Activated effector memory CD4-positive, alpha-beta T cell treated with Interleukin-2 at 50 U/mL for 16 hours (primary cell): ENCODE measurements at regions not wholly inside any gene's neighbourhood (a gene's known extent, or its start where the extent isn't known, plus 50 kb on each side); places are given as distances from the start of the nearest gene placed in this dataset.

ENCODE experiments used
- DNase-seq: peaks from one replicate; pipeline ENCODE4 v3.0.0-alpha.2; 2020

GRCh38 chr17:70230850-70231640, 61.7 kb downstream of the KCNJ2 start:
- no peak for DNase-seq

- DNase-seq = no peak
These were observed 63.1 kb downstream of the KCNJ2 start for GRCh38 chr17:70232466-70232865.

GRCh38 chr17:70235252-70235651, 65.9 kb downstream of the KCNJ2 start:
- no peak for DNase-seq

- DNase-seq = no peak
These were observed 68.9 kb downstream of the KCNJ2 start for GRCh38 chr17:70238228-70238627.

- no peak for DNase-seq
These were observed 69.3 kb downstream of the KCNJ2 start for GRCh38 chr17:70238646-70239045.

- no peak for DNase-seq
These were observed 70.1 kb downstream of the KCNJ2 start for GRCh38 chr17:70239391-70239826.

GRCh38 chr17:70241071-70241470, 71.7 kb downstream of the KCNJ2 start:
- no peak for DNase-seq

- no peak for DNase-seq
These were observed 73.6 kb downstream of the KCNJ2 start for GRCh38 chr17:70242781-70243437.

GRCh38 chr17:70251706-70252105, 82.4 kb downstream of the KCNJ2 start:
- DNase-seq = no peak

- no peak for DNase-seq
These were observed 85.6 kb downstream of the KCNJ2 start for GRCh38 chr17:70254735-70255460.

- DNase-seq = no peak
These were observed 87.4 kb downstream of the KCNJ2 start for GRCh38 chr17:70256751-70257150.

GRCh38 chr17:70258465-70258864, 89.1 kb downstream of the KCNJ2 start:
- DNase-seq = no peak

GRCh38 chr17:70259400-70259799, 90.1 kb downstream of the KCNJ2 start:
- no peak for DNase-seq

GRCh38 chr17:70261170-70261569, 91.8 kb downstream of the KCNJ2 start:
- DNase-seq = no peak

GRCh38 chr17:70265471-70265870, 96.1 kb downstream of the KCNJ2 start:
- no peak for DNase-seq

- no peak for DNase-seq
These were observed 97.1 kb downstream of the KCNJ2 start for GRCh38 chr17:70266394-70266793.

GRCh38 chr17:70268383-70268782, 99.1 kb downstream of the KCNJ2 start:
- no peak for DNase-seq

- no peak for DNase-seq
These were observed 101.2 kb downstream of the KCNJ2 start for GRCh38 chr17:70270554-70270953.

GRCh38 chr17:70271200-70271599, 101.9 kb downstream of the KCNJ2 start:
- DNase-seq = no peak

GRCh38 chr17:70271672-70272071, 102.3 kb downstream of the KCNJ2 start:
- DNase-seq = no peak

GRCh38 chr17:70274255-70274654, 104.9 kb downstream of the KCNJ2 start:
- DNase-seq = no peak

- no peak for DNase-seq
These were observed 107.6 kb downstream of the KCNJ2 start for GRCh38 chr17:70276906-70277305.

GRCh38 chr17:70278844-70279462, 109.6 kb downstream of the KCNJ2 start:
- DNase-seq = no peak
